HepG2 (cell line): ENCODE measurements at regions not wholly inside any gene's neighbourhood (a gene's known extent, or its start where the extent isn't known, plus 50 kb on each side); places are given as distances from the start of the nearest gene placed in this dataset.

Experiments used
- GABPB1 ChIP-seq: IDR thresholded peaks from 2 replicates; pipeline ENCODE4 v1.6.1; 2016; ENCODE audit warnings: mild to moderate bottlenecking, missing genetic modification reagents, moderate library complexity, missing compliant biosample characterization
- GFI1 ChIP-seq: sonication (generic); formaldehyde crosslinking; IDR thresholded peaks from 2 replicates; pipeline ENCODE4 v1.5.0; 2020; ENCODE audit warnings: missing genetic modification reagents, mild to moderate bottlenecking, borderline replicate concordance
- KLF13 ChIP-seq: sonication (generic); formaldehyde crosslinking; IDR thresholded peaks from 2 replicates; pipeline ENCODE4 v1.4.0; 2020; ENCODE audit warnings: mild to moderate bottlenecking, missing genetic modification reagents
- RBM39 ChIP-seq: fragments of 200-400 bp; formaldehyde crosslinking; IDR thresholded peaks from one replicate; pipeline ENCODE4 v1.6.1; 2018; ENCODE audit warnings: antibody characterized with exemption, mild to moderate bottlenecking, low read depth, low read length; ENCODE audit not compliant: poor library complexity, severe bottlenecking
- SOX5 ChIP-seq: IDR thresholded peaks from 2 replicates; pipeline ENCODE4 v1.6.1; 2016; ENCODE audit warnings: borderline replicate concordance
- XRCC5 ChIP-seq: fragments of 200-400 bp; formaldehyde crosslinking; optimal IDR thresholded peaks from 2 replicates; pipeline ENCODE3; 2017; ENCODE audit warnings: mild to moderate bottlenecking, low read length
- ZBTB1 ChIP-seq: sonication (generic); formaldehyde crosslinking; IDR thresholded peaks from 2 replicates; pipeline ENCODE4 v1.4.0; 2020; ENCODE audit warnings: missing genetic modification reagents, borderline replicate concordance
- ZNF367 ChIP-seq: sonication (generic); formaldehyde crosslinking; IDR thresholded peaks from 2 replicates; pipeline ENCODE4 v1.4.0; 2020; ENCODE audit warnings: missing genetic modification reagents, borderline replicate concordance
- ZNF605 ChIP-seq: sonication (generic); formaldehyde crosslinking; IDR thresholded peaks from 2 replicates; pipeline ENCODE4 v1.8.0; 2022; ENCODE audit warnings: mild to moderate bottlenecking, missing genetic modification reagents
- ZNF710 ChIP-seq: sonication (generic); formaldehyde crosslinking; IDR thresholded peaks from 2 replicates; pipeline ENCODE4 v1.5.0; 2020; ENCODE audit warnings: mild to moderate bottlenecking, missing genetic modification reagents, borderline replicate concordance
- TF ChIP-seq, protein P1 (sequence below): sonication (generic); formaldehyde crosslinking; IDR thresholded peaks from 2 replicates; pipeline ENCODE4 v1.9.0; 2021; ENCODE audit warnings: mild to moderate bottlenecking, missing genetic modification reagents
- TF ChIP-seq, protein P2 (sequence below), 2 experiments: sonication (generic) in 1 of 2; formaldehyde crosslinking in 1 of 2; IDR thresholded peaks; 2 replicates each; pipeline versions ENCODE4 v1.5.1 to v1.6.1; 2011 to 2020; ENCODE audit warnings: borderline replicate concordance in 1 of 2, low read depth in 1 of 2, low read length in 1 of 2, mild to moderate bottlenecking in 1 of 2, missing genetic modification reagents in 1 of 2, moderate library complexity in 1 of 2
- TF ChIP-seq, protein P3 (sequence below), 2 experiments: fragments of 450-650 bp in 1 of 2; sonication (generic) in 1 of 2; formaldehyde crosslinking; IDR thresholded peaks; 2 replicates each; pipeline versions ENCODE4 v1.5.0 to v1.8.0; 2020 to 2022; ENCODE audit warnings: mild to moderate bottlenecking in 1 of 2, missing genetic modification reagents in 1 of 2
- TF ChIP-seq, protein P4 (sequence below): sonication (generic); formaldehyde crosslinking; IDR thresholded peaks from 2 replicates; pipeline ENCODE4 v1.4.0; 2020; ENCODE audit warnings: missing genetic modification reagents

GRCh38 chr4:15147714-15148113 lies 145.4 kb downstream of the CPEB2 start (continued):
- TF ChIP-seq, protein P1, sequence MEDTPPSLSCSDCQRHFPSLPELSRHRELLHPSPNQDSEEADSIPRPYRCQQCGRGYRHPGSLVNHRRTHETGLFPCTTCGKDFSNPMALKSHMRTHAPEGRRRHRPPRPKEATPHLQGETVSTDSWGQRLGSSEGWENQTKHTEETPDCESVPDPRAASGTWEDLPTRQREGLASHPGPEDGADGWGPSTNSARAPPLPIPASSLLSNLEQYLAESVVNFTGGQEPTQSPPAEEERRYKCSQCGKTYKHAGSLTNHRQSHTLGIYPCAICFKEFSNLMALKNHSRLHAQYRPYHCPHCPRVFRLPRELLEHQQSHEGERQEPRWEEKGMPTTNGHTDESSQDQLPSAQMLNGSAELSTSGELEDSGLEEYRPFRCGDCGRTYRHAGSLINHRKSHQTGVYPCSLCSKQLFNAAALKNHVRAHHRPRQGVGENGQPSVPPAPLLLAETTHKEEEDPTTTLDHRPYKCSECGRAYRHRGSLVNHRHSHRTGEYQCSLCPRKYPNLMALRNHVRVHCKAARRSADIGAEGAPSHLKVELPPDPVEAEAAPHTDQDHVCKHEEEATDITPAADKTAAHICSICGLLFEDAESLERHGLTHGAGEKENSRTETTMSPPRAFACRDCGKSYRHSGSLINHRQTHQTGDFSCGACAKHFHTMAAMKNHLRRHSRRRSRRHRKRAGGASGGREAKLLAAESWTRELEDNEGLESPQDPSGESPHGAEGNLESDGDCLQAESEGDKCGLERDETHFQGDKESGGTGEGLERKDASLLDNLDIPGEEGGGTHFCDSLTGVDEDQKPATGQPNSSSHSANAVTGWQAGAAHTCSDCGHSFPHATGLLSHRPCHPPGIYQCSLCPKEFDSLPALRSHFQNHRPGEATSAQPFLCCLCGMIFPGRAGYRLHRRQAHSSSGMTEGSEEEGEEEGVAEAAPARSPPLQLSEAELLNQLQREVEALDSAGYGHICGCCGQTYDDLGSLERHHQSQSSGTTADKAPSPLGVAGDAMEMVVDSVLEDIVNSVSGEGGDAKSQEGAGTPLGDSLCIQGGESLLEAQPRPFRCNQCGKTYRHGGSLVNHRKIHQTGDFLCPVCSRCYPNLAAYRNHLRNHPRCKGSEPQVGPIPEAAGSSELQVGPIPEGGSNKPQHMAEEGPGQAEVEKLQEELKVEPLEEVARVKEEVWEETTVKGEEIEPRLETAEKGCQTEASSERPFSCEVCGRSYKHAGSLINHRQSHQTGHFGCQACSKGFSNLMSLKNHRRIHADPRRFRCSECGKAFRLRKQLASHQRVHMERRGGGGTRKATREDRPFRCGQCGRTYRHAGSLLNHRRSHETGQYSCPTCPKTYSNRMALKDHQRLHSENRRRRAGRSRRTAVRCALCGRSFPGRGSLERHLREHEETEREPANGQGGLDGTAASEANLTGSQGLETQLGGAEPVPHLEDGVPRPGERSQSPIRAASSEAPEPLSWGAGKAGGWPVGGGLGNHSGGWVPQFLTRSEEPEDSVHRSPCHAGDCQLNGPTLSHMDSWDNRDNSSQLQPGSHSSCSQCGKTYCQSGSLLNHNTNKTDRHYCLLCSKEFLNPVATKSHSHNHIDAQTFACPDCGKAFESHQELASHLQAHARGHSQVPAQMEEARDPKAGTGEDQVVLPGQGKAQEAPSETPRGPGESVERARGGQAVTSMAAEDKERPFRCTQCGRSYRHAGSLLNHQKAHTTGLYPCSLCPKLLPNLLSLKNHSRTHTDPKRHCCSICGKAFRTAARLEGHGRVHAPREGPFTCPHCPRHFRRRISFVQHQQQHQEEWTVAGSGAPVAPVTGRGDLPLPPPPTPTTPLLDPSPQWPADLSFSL (CRISPR knock-in tag), result no peak
- TF ChIP-seq GABPB1 (CRISPR knock-in tag) (no peak), RBM39 (no peak), ZNF367 (CRISPR knock-in tag) (no peak), SOX5 (peak; percentile 83), XRCC5 (no peak), ZNF605 (no peak), KLF13 (CRISPR knock-in tag) (no peak), ZNF710 (CRISPR knock-in tag) (no peak), ZBTB1 (no peak), GFI1 (CRISPR knock-in tag) (no peak)
- TF ChIP-seq, protein P2, sequence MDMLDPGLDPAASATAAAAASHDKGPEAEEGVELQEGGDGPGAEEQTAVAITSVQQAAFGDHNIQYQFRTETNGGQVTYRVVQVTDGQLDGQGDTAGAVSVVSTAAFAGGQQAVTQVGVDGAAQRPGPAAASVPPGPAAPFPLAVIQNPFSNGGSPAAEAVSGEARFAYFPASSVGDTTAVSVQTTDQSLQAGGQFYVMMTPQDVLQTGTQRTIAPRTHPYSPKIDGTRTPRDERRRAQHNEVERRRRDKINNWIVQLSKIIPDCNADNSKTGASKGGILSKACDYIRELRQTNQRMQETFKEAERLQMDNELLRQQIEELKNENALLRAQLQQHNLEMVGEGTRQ (IDR thresholded peaks at IDR 0.05; ENCODE audit: low read depth, low read length), result no peak
- TF ChIP-seq, protein P2 (CRISPR knock-in tag; IDR thresholded peaks at IDR 0.05; ENCODE audit: borderline replicate concordance), result no peak
- TF ChIP-seq, protein P3, sequence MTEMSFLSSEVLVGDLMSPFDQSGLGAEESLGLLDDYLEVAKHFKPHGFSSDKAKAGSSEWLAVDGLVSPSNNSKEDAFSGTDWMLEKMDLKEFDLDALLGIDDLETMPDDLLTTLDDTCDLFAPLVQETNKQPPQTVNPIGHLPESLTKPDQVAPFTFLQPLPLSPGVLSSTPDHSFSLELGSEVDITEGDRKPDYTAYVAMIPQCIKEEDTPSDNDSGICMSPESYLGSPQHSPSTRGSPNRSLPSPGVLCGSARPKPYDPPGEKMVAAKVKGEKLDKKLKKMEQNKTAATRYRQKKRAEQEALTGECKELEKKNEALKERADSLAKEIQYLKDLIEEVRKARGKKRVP (CRISPR knock-in tag; IDR thresholded peaks at IDR 0.05), result no peak
- TF ChIP-seq, protein P4, sequence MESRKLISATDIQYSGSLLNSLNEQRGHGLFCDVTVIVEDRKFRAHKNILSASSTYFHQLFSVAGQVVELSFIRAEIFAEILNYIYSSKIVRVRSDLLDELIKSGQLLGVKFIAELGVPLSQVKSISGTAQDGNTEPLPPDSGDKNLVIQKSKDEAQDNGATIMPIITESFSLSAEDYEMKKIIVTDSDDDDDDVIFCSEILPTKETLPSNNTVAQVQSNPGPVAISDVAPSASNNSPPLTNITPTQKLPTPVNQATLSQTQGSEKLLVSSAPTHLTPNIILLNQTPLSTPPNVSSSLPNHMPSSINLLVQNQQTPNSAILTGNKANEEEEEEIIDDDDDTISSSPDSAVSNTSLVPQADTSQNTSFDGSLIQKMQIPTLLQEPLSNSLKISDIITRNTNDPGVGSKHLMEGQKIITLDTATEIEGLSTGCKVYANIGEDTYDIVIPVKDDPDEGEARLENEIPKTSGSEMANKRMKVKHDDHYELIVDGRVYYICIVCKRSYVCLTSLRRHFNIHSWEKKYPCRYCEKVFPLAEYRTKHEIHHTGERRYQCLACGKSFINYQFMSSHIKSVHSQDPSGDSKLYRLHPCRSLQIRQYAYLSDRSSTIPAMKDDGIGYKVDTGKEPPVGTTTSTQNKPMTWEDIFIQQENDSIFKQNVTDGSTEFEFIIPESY (CRISPR knock-in tag), result no peak
